ENCODE measurements at regions not wholly inside any gene's neighbourhood (a gene's known extent, or its start where the extent isn't known, plus 50 kb on each side); places are given as distances from the start of the nearest gene placed in this dataset.
"Not testable (repeated sequence)": the region's sequence is repeated elsewhere in the genome, so short reads cannot be mapped to it uniquely, and the experiment has no call there.

DNA sequence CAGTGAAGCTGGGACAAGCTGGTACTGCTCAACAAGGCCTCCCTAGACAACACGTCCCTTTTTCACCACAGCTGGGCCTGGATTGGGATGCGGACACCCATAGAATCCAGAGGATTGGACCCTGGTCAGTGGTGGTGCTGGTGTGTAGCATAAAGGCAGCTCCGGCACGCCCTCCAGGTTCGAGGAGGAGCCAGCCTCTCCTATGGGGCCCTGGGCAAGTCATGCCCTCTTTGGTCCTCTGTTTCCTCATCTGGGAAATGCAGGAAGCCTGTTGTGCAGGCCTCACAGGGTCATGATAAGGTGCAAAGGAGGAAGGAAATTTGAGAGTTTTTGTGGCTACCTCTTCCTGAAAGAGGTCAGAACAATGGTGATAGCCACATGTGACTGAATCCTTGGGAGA is 1741.7 kb downstream of the TP53TG3F start:
- Histone ChIP-seq H3K36me3 (ENCODE audit: control insufficient read depth in 2 of 2, insufficient read depth in 2 of 2, low read length in 1 of 2) (no peaks in the 10 kb centered on the region), H3K4me1 (ENCODE audit: control insufficient read depth in 2 of 2, insufficient read depth in 2 of 2, low read length in 2 of 2) (no peaks in the 10 kb centered on the region), H3K9me3 (ENCODE audit: control insufficient read depth in 2 of 2, insufficient read depth in 1 of 2, low read length in 1 of 2) (peaks cover 11 to 23% of the 10 kb centered on the region in 2 donors), H3K27ac (ENCODE audit: low read depth in 1 of 2, low read length in 1 of 2) (no peak overlapping the region), H3K27me3 (ENCODE audit: control insufficient read depth in 2 of 2, insufficient read depth in 1 of 2, low read length in 1 of 2) (no peaks in the 10 kb centered on the region), H3K4me3 (ENCODE audit: low read length in 2 of 2) (no peak overlapping the region)
- no peak for DNase-seq (ENCODE audit: low read depth in 6 of 9, low spot score in 9 of 9)
- WGBS: 77% methylated on average over 5 of the region's 5 CpGs

DNA sequence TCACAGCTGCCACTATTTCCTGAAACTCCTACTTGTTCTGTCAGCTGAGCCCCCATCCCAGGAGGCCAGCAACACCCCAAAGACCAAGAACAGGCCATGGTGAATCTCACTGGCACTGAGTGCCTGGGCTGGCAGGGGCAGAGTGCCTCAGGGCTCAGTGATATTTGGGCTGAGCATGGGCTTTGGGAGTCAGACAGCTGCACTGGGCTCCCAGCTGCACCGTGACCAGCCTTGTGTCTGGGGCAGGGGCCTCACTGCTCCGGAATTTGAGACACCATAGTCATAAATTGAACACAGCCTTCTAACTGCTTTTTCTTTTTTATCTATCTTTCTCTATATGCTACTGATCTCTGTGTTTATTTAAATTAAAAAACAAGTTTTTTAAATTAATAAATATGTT is 1744.2 kb downstream of the TP53TG3F start:
- Histone ChIP-seq H3K9me3 (ENCODE audit: control insufficient read depth in 2 of 2, insufficient read depth in 1 of 2, low read length in 1 of 2) (peaks cover 9 to 24% of the 10 kb centered on the region in 2 donors), H3K4me1 (ENCODE audit: control insufficient read depth in 2 of 2, insufficient read depth in 2 of 2, low read length in 2 of 2) (no peaks in the 10 kb centered on the region), H3K4me3 (ENCODE audit: low read length in 2 of 2) (no peak overlapping the region), H3K36me3 (ENCODE audit: control insufficient read depth in 2 of 2, insufficient read depth in 2 of 2, low read length in 1 of 2) (no peaks in the 10 kb centered on the region), H3K27ac (ENCODE audit: low read depth in 1 of 2, low read length in 1 of 2) (no peak overlapping the region), H3K27me3 (ENCODE audit: control insufficient read depth in 2 of 2, insufficient read depth in 1 of 2, low read length in 1 of 2) (no peaks in the 10 kb centered on the region)
- no peak for DNase-seq (ENCODE audit: low read depth in 6 of 9, low spot score in 9 of 9)
- 80% methylated on average over 2 of the region's 2 CpGs for WGBS

- WGBS: 70% methylated on average over 54 of the region's 54 CpGs
- Histone ChIP-seq H3K4me1 (ENCODE audit: control insufficient read depth in 2 of 2, insufficient read depth in 2 of 2, low read length in 2 of 2) (no peaks in the 10 kb centered on the region), H3K4me3 (ENCODE audit: low read length in 2 of 2) (no peak overlapping the region), H3K36me3 (ENCODE audit: control insufficient read depth in 2 of 2, insufficient read depth in 2 of 2, low read length in 1 of 2) (no peaks in the 10 kb centered on the region), H3K9me3 (ENCODE audit: control insufficient read depth in 2 of 2, insufficient read depth in 1 of 2, low read length in 1 of 2) (peaks cover 6 to 22% of the 10 kb centered on the region in 2 donors), H3K27me3 (ENCODE audit: control insufficient read depth in 2 of 2, insufficient read depth in 1 of 2, low read length in 1 of 2) (no peaks in the 10 kb centered on the region), H3K27ac (ENCODE audit: low read depth in 1 of 2, low read length in 1 of 2) (no peak overlapping the region)
- no peak for DNase-seq (ENCODE audit: low read depth in 6 of 9, low spot score in 9 of 9)
These were observed 1747.9 kb downstream of the TP53TG3F start for GRCh38 chr16:35207059-35207999.

DNA sequence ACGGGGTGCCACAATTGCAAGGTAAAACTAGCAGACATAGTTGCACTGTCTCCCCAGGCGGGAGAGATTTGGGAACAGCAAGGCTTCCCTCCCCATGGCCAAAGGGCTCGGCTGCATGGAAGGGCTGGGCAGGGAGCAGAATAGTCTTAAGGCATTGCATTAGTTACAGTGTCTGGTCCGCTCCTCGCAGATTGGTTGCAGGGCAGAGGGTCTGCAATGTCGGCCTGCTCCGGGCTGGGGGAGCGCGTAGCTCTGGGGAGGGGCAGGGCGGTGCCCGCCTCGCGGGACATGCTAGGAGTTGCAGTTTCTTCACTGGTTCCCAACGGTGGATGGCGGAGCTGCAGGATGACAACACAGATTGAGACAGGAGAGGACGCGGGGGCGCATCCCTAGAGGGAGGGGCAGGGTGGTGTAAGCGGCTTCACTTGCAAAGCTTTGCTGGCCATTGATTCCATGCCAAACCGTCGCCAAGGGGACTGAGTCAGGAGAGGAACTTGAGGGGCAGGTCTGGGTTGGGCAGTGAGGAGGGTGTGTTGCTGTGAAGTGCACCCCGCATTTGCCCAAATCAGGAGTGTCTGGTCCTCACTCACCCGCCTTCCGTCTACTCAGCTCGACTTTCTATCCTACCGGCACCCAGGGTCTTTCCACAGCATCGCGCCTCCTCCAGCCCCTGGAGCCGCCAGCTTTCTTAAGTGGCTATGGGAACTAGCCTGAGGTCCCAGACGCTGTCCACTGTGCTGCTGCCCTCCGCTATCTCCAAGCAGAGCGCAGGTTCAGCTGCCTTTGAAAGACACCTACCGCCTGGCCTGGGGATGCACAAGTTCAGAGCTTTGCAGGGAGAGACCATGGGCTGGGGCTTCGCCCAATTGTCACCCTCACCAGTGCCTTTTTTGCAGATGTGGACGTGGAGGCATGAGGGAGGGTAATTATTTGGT is 1748.9 kb downstream of the TP53TG3F start:
- no peak overlapping the region for H3K27ac ChIP-seq (ENCODE audit: low read depth in 1 of 2, low read length in 1 of 2)
- no peak overlapping the region for H3K4me3 ChIP-seq (ENCODE audit: low read length in 2 of 2)
- H3K27me3 ChIP-seq (ENCODE audit: control insufficient read depth in 2 of 2, insufficient read depth in 1 of 2, low read length in 1 of 2): no peaks in the 10 kb centered on the region
- 72% methylated on average over 35 of the region's 35 CpGs for WGBS
- no peaks in the 10 kb centered on the region for H3K4me1 ChIP-seq (ENCODE audit: control insufficient read depth in 2 of 2, insufficient read depth in 2 of 2, low read length in 2 of 2)
- no peaks in the 10 kb centered on the region for H3K36me3 ChIP-seq (ENCODE audit: control insufficient read depth in 2 of 2, insufficient read depth in 2 of 2, low read length in 1 of 2)
- peaks cover 6 to 22% of the 10 kb centered on the region in 2 donors for H3K9me3 ChIP-seq (ENCODE audit: control insufficient read depth in 2 of 2, insufficient read depth in 1 of 2, low read length in 1 of 2)
- DNase-seq (ENCODE audit: low read depth in 6 of 9, low spot score in 9 of 9): no peak

GRCh38 chr16:35210681-35211433 is 1751.4 kb downstream of the TP53TG3F start:
- WGBS: 77% methylated on average over 3 of the region's 3 CpGs
- Histone ChIP-seq H3K9me3 (ENCODE audit: control insufficient read depth in 2 of 2, insufficient read depth in 1 of 2, low read length in 1 of 2) (peaks cover 6 to 30% of the 10 kb centered on the region in 2 donors), H3K36me3 (ENCODE audit: control insufficient read depth in 2 of 2, insufficient read depth in 2 of 2, low read length in 1 of 2) (no peaks in the 10 kb centered on the region), H3K4me1 (ENCODE audit: control insufficient read depth in 2 of 2, insufficient read depth in 2 of 2, low read length in 2 of 2) (no peaks in the 10 kb centered on the region), H3K4me3 (ENCODE audit: low read length in 2 of 2) (no peak overlapping the region), H3K27ac (ENCODE audit: low read depth in 1 of 2, low read length in 1 of 2) (no peak overlapping the region), H3K27me3 (ENCODE audit: control insufficient read depth in 2 of 2, insufficient read depth in 1 of 2, low read length in 1 of 2) (no peaks in the 10 kb centered on the region)
- no peak for DNase-seq (ENCODE audit: low read depth in 6 of 9, low spot score in 9 of 9)

GRCh38 chr16:35214840-35215239 is 1755.4 kb downstream of the TP53TG3F start:
- no peak overlapping the region for H3K27ac ChIP-seq (ENCODE audit: low read depth in 1 of 2, low read length in 1 of 2)
- H3K9me3 ChIP-seq (ENCODE audit: control insufficient read depth in 2 of 2, insufficient read depth in 1 of 2, low read length in 1 of 2): peaks cover 2 to 20% of the 10 kb centered on the region in 2 donors
- no peak overlapping the region for H3K4me3 ChIP-seq (ENCODE audit: low read length in 2 of 2)
- H3K27me3 ChIP-seq (ENCODE audit: control insufficient read depth in 2 of 2, insufficient read depth in 1 of 2, low read length in 1 of 2): no peaks in the 10 kb centered on the region
- DNase-seq (ENCODE audit: low read depth in 6 of 9, low spot score in 9 of 9): no peak
- H3K4me1 ChIP-seq (ENCODE audit: control insufficient read depth in 2 of 2, insufficient read depth in 2 of 2, low read length in 2 of 2): no peaks in the 10 kb centered on the region
- no peaks in the 10 kb centered on the region for H3K36me3 ChIP-seq (ENCODE audit: control insufficient read depth in 2 of 2, insufficient read depth in 2 of 2, low read length in 1 of 2)

DNA sequence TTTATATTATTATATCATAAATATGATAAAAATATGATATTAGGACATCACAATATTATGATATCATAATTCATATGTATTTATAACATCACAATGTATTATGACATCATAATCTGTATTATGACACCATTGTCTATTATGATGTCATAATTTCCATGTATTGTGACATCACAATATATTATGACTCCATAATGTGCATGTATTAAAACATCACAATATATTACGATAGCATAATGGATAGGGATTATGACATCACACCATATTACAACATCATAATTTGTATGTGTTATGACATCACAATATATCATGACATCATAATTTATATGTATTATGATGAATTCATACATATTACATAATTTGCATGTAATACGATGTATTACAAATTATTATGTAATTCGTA is 1755.9 kb downstream of the TP53TG3F start:
- peaks cover 2 to 20% of the 10 kb centered on the region in 2 donors for H3K9me3 ChIP-seq (ENCODE audit: control insufficient read depth in 2 of 2, insufficient read depth in 1 of 2, low read length in 1 of 2)
- H3K4me3 ChIP-seq (ENCODE audit: low read length in 2 of 2): no peak overlapping the region
- H3K27ac ChIP-seq (ENCODE audit: low read depth in 1 of 2, low read length in 1 of 2): no peak overlapping the region
- no peaks in the 10 kb centered on the region for H3K27me3 ChIP-seq (ENCODE audit: control insufficient read depth in 2 of 2, insufficient read depth in 1 of 2, low read length in 1 of 2)
- no peaks in the 10 kb centered on the region for H3K36me3 ChIP-seq (ENCODE audit: control insufficient read depth in 2 of 2, insufficient read depth in 2 of 2, low read length in 1 of 2)
- 92% methylated on average over 3 of the region's 3 CpGs for WGBS
- DNase-seq (ENCODE audit: low read depth in 6 of 9, low spot score in 9 of 9): no peak
- no peaks in the 10 kb centered on the region for H3K4me1 ChIP-seq (ENCODE audit: control insufficient read depth in 2 of 2, insufficient read depth in 2 of 2, low read length in 2 of 2)

DNA sequence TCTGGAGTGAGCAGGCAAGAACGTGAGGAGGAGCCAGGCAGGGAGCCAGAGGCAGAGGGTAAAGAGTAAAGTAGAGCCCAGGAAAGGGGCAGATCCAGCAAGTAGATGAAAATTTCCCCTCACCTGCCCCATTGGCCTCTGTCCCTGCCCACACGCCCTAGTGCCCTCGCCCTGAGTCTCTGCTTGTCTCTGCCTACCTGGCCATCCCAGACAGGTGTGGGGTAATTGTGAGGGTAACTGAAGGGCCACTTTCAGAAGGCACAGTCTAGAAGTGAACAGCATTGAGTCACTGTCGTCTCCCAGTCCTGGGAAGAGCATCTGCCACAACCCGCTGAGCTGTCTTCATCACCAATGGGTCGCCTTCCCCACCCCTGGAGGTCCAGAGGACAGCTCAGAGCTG is 1756.8 kb downstream of the TP53TG3F start:
- H3K9me3 ChIP-seq (ENCODE audit: control insufficient read depth in 2 of 2, insufficient read depth in 1 of 2, low read length in 1 of 2): peaks cover 2 to 20% of the 10 kb centered on the region in 2 donors
- not testable (repeated sequence) for H3K27me3 ChIP-seq (ENCODE audit: control insufficient read depth in 2 of 2, insufficient read depth in 1 of 2, low read length in 1 of 2); DNase-seq (ENCODE audit: low read depth in 6 of 9, low spot score in 9 of 9); H3K36me3 ChIP-seq (ENCODE audit: control insufficient read depth in 2 of 2, insufficient read depth in 2 of 2, low read length in 1 of 2); H3K4me3 ChIP-seq (ENCODE audit: low read length in 2 of 2); H3K4me1 ChIP-seq (ENCODE audit: control insufficient read depth in 2 of 2, insufficient read depth in 2 of 2, low read length in 2 of 2); H3K27ac ChIP-seq (ENCODE audit: low read depth in 1 of 2, low read length in 1 of 2)
- WGBS: 70% methylated on average over 6 of the region's 6 CpGs
